Naive thymus-derived CD4-positive, alpha-beta T cell (primary cell): ENCODE measurements at regions not wholly inside any gene's neighbourhood (a gene's known extent, or its start where the extent isn't known, plus 50 kb on each side); places are given as distances from the start of the nearest gene placed in this dataset.
"Not testable (repeated sequence)": the region's sequence is repeated elsewhere in the genome, so short reads cannot be mapped to it uniquely, and the experiment has no call there.

Experiments
- ATAC-seq: fragments of 150-1000 bp; cut with Tn5 transposase; 2 replicates; pipeline ENCODE4 v1.10.0; 2021; ENCODE audit warnings: mild to moderate bottlenecking, moderate library complexity
- CTCF ChIA-PET: fragments of 350-600 bp; sonication (Branson Sonifier 250); formaldehyde crosslinking; loops from one replicate; lab custom pipeline; 2021; ENCODE audit warnings: antibody characterized with exemption; lab: Charles Lee
- POLR2A ChIA-PET: fragments of 350-600 bp; sonication (Branson Sonifier 250); formaldehyde crosslinking; loops from one replicate; lab custom pipeline; 2021; ENCODE audit warnings: antibody characterized with exemption, inconsistent platforms; lab: Charles Lee
- DNase-seq, 9 donors: peaks; one replicate each; pipeline versions ENCODE4 v3.0.0 to v3.0.0-alpha.2; 2020 to 2022; ENCODE audit warnings: mixed read lengths in 1 of 9
- H3K27ac ChIP-seq: one replicate; pipeline ENCODE4 v1.7.0; 2013; ENCODE audit warnings: mild to moderate bottlenecking, low read depth, low read length, moderate library complexity
- H3K27me3 ChIP-seq, 2 donors: one replicate each; pipeline ENCODE4 v1.7.0; 2013; ENCODE audit warnings: low read length in 2 of 2, mild to moderate bottlenecking in 2 of 2, moderate library complexity in 2 of 2; ENCODE audit not compliant: control insufficient read depth in 2 of 2, insufficient read depth in 2 of 2
- H3K36me3 ChIP-seq, 3 experiments: 1 replicate in 2 of 3; 2 replicates in 1 of 3; pipeline ENCODE4 v1.7.0; 2013; ENCODE audit warnings: low read length in 3 of 3, mild to moderate bottlenecking in 3 of 3, moderate library complexity in 1 of 3; ENCODE audit not compliant: insufficient read depth in 3 of 3, control insufficient read depth in 2 of 3
- H3K4me1 ChIP-seq, 2 donors: one replicate each; pipeline ENCODE4 v1.7.0; 2013; ENCODE audit warnings: low read length in 2 of 2, mild to moderate bottlenecking in 2 of 2, moderate library complexity in 1 of 2; ENCODE audit not compliant: control insufficient read depth in 2 of 2, insufficient read depth in 2 of 2
- H3K4me3 ChIP-seq: 2 replicates; pipeline ENCODE4 v1.7.0; 2013; ENCODE audit warnings: mild to moderate bottlenecking, low read length
- H3K9me3 ChIP-seq, 3 experiments: 1 replicate in 2 of 3; 2 replicates in 1 of 3; pipeline ENCODE4 v1.7.0; 2013; ENCODE audit warnings: low read length in 3 of 3; ENCODE audit not compliant: control insufficient read depth in 2 of 3
- H3K27ac Mint-ChIP-seq, 9 donors: one replicate each; pipeline ENCODE4 v1.8.0; 2020 to 2022; ENCODE audit warnings: mixed read lengths in 9 of 9, mild to moderate bottlenecking in 8 of 9, moderate library complexity in 5 of 9, inconsistent platforms in 2 of 9
- H3K27me3 Mint-ChIP-seq, 5 donors: one replicate each; pipeline ENCODE4 v1.8.0; 2021 to 2022; ENCODE audit warnings: mixed read lengths in 5 of 5, mild to moderate bottlenecking in 1 of 5
- H3K36me3 Mint-ChIP-seq, 5 donors: one replicate each; pipeline ENCODE4 v1.8.0; 2020 to 2022; ENCODE audit warnings: mixed read lengths in 5 of 5, mild to moderate bottlenecking in 3 of 5, inconsistent platforms in 1 of 5
- H3K4me1 Mint-ChIP-seq, 7 donors: one replicate each; pipeline ENCODE4 v1.8.0; 2020 to 2022; ENCODE audit warnings: mixed read lengths in 7 of 7, mild to moderate bottlenecking in 3 of 7, inconsistent platforms in 1 of 7
- H3K4me3 Mint-ChIP-seq, 10 donors: one replicate each; pipeline ENCODE4 v1.8.0; 2020 to 2022; ENCODE audit warnings: mild to moderate bottlenecking in 10 of 10, mixed read lengths in 10 of 10, moderate library complexity in 6 of 10, inconsistent platforms in 2 of 10
- H3K9me3 Mint-ChIP-seq, 11 donors: one replicate each; pipeline ENCODE4 v1.8.0; 2020 to 2022; ENCODE audit warnings: mixed read lengths in 11 of 11, mild to moderate bottlenecking in 4 of 11, inconsistent platforms in 1 of 11, moderate library complexity in 1 of 11
- intact Hi-C, 2 donors: fragments of 100-400 bp; cut with micrococcal nuclease; formaldehyde crosslinking; loops; one replicate each; pipeline ENCODE4 v1.15.1; 2023

DNA sequence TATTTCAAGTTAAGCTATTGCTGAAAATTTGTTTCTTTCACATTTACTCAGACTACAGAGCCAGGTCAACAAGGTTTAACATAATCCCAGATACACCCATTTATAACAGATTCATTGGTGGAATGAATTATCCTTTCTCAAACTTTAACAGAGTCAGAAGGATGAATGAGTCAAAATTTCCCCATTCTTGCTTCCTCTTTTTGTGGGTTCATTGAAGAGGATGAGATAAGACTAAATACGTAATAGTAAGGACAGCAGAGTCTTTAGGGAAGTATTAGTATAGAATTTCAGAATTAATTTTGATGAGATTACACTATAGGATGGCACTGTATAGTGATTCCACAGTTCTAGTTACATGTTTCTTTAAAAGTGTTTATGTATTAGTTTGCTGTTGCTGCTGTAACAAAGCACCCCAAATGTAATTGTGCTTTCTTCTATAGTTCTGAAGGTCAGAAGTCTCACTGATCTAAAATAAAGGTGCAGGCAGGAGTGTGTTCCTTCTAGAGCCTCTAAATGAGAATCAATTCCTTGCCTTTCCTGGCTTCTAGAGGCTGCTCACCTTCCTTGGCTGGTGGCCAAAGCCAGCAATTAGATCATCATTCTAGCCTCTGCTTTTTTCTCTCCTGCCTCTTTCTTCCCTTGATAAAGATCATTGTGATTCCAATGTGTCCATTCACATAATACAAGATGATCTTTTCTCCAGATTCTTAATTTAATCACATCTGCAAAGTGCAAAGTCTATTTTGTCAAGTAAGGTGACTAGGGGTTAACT is 309.3 kb upstream of the PIK3C3 start:
- Mint-ChIP-seq H3K4me1 (no peaks in the 10 kb centered on the region), H3K27me3 (no peaks in the 10 kb centered on the region), H3K27ac (no peak overlapping the region), H3K9me3 (peaks cover 0 to 16% (median 5%) of the 10 kb centered on the region in 11 donors), H3K36me3 (no peaks in the 10 kb centered on the region), H3K4me3 (no peak overlapping the region)
- Histone ChIP-seq H3K4me1 (no peaks in the 10 kb centered on the region), H3K4me3 (no peak overlapping the region), H3K27ac (no peak overlapping the region), H3K9me3 (no peaks in the 10 kb centered on the region), H3K36me3 (no peaks in the 10 kb centered on the region), H3K27me3 (no peaks in the 10 kb centered on the region)
- ChIA-PET CTCF (no interaction called here), POLR2A (interaction anchor here (0.6 kb wide), 1 partner anchor 749 kb away, joined by 4 read pairs; no protein-coding TSS in a partner anchor)
- DNase-seq, result no peak
- intact Hi-C loops, result no loop called here
- no peak for ATAC-seq

- Mint-ChIP-seq H3K4me3 (no peak overlapping the region), H3K27ac (no peak overlapping the region), H3K27me3 (no peaks in the 10 kb centered on the region), H3K4me1 (no peaks in the 10 kb centered on the region), H3K9me3 (peaks cover 0 to 25% (median 5%) of the 10 kb centered on the region in 11 donors), H3K36me3 (no peaks in the 10 kb centered on the region)
- no peak for DNase-seq
- intact Hi-C loops, result no loop called here
- H3K36me3 ChIP-seq, result no peaks in the 10 kb centered on the region
- H3K4me1 ChIP-seq, result no peaks in the 10 kb centered on the region
- no peaks in the 10 kb centered on the region for H3K9me3 ChIP-seq
- no peak for ATAC-seq
- ChIA-PET POLR2A (no interaction called here), CTCF (no interaction called here)
- no peak overlapping the region for H3K4me3 ChIP-seq
- no peaks in the 10 kb centered on the region for H3K27me3 ChIP-seq
- no peak overlapping the region for H3K27ac ChIP-seq
Observed at GRCh38 chr18:41644466-41644865, 310.6 kb upstream of the PIK3C3 start.

DNA sequence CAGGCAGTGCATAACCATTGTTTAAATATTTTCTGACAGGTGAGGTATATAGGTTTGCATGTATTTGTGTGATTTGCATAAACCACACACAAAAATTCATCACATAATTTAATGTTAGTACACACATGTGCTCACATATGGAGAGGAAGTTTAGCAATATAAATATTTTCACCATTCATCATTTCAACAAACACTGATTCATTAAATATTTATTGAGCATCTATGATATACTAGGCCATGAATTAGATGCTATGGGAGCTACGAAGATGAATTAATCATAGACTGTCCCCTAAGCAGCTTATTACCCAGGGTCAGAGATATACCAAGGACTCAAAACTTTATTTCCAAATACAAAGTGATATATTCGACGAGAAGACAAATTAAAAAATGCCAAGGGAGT is 311.6 kb upstream of the PIK3C3 start:
- H3K4me3 Mint-ChIP-seq, result no peak overlapping the region
- H3K27me3 Mint-ChIP-seq, result no peaks in the 10 kb centered on the region
- H3K36me3 Mint-ChIP-seq, result no peaks in the 10 kb centered on the region
- Histone ChIP-seq H3K4me3 (no peak overlapping the region), H3K27me3 (no peaks in the 10 kb centered on the region), H3K27ac (no peak overlapping the region), H3K4me1 (no peaks in the 10 kb centered on the region), H3K36me3 (no peaks in the 10 kb centered on the region), H3K9me3 (no peaks in the 10 kb centered on the region)
- intact Hi-C loops, result no loop called here
- H3K27ac Mint-ChIP-seq, result no peak overlapping the region
- POLR2A ChIA-PET, result no interaction called here
- DNase-seq (no peak), ATAC-seq (no peak)
- H3K4me1 Mint-ChIP-seq, result peaks cover 0 to 2% (median 0%) of the 10 kb centered on the region in 7 donors
- H3K9me3 Mint-ChIP-seq, result peaks cover 0 to 25% (median 5%) of the 10 kb centered on the region in 11 donors
- CTCF ChIA-PET, result no interaction called here

GRCh38 chr18:41642756-41643155 is 312.3 kb upstream of the PIK3C3 start:
- DNase-seq (no peak), ATAC-seq (no peak)
- peaks cover 0 to 25% (median 5%) of the 10 kb centered on the region in 11 donors for H3K9me3 Mint-ChIP-seq
- H3K4me3 Mint-ChIP-seq, result no peak overlapping the region
- Histone ChIP-seq H3K9me3 (no peaks in the 10 kb centered on the region), H3K36me3 (no peaks in the 10 kb centered on the region), H3K4me3 (no peak overlapping the region), H3K27ac (no peak overlapping the region), H3K27me3 (no peaks in the 10 kb centered on the region), H3K4me1 (no peaks in the 10 kb centered on the region)
- no peaks in the 10 kb centered on the region for H3K36me3 Mint-ChIP-seq
- peaks cover 0 to 2% (median 0%) of the 10 kb centered on the region in 7 donors for H3K4me1 Mint-ChIP-seq
- H3K27ac Mint-ChIP-seq, result no peak overlapping the region
- CTCF ChIA-PET, result no interaction called here
- POLR2A ChIA-PET, result no interaction called here
- intact Hi-C loops, result no loop called here
- no peaks in the 10 kb centered on the region for H3K27me3 Mint-ChIP-seq

- H3K4me3 Mint-ChIP-seq, result no peak overlapping the region
- H3K27me3 ChIP-seq, result no peaks in the 10 kb centered on the region
- H3K27ac ChIP-seq, result no peak overlapping the region
- peaks cover 0 to 20% (median 1%) of the 10 kb centered on the region in 11 donors for H3K9me3 Mint-ChIP-seq
- ChIA-PET CTCF (interaction anchor here (0.7 kb wide), 1 partner anchor 430 kb away, joined by 3 read pairs; no protein-coding TSS in a partner anchor), POLR2A (no interaction called here)
- no peak overlapping the region for H3K27ac Mint-ChIP-seq
- H3K4me3 ChIP-seq, result no peak overlapping the region
- ATAC-seq, result no peak
- intact Hi-C loops, result no loop called here
- H3K36me3 ChIP-seq, result no peaks in the 10 kb centered on the region
- H3K4me1 ChIP-seq, result no peaks in the 10 kb centered on the region
- no peaks in the 10 kb centered on the region for H3K27me3 Mint-ChIP-seq
- peaks cover 0 to 2% (median 0%) of the 10 kb centered on the region in 7 donors for H3K4me1 Mint-ChIP-seq
- H3K9me3 ChIP-seq, result no peaks in the 10 kb centered on the region
- no peak for DNase-seq
- peaks cover 0 to 3% (median 0%) of the 10 kb centered on the region in 5 donors for H3K36me3 Mint-ChIP-seq
Observed at GRCh38 chr18:41639218-41639617, 315.8 kb upstream of the PIK3C3 start.

DNA sequence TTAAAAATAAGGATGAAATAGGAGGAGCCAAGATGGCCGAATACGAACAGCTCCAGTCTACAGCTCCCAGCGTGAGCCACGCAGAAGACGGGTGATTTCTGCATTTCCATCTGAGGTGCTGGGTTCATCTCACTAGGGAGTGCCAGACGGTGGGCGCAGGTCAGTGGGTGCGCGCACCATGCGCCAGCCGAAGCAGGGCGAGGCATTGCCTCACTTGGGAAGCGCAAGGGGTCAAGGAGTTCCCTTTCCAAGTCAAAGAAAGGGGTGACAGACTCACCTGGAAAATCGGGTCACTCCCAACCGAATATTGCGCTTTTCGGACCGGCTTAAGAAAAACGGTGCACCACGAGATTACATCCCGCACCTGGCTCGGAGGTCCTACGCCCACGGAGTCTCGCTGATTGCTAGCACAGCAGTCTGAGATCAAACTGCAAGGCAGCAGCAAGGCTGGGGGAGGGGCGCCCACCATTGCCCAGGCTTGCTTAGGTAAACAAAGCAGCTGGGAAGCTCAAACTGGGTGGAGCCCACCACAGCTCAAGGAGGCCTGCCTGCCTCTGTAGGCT is 323.2 kb upstream of the PIK3C3 start:
- H3K9me3 Mint-ChIP-seq, result peaks cover 0 to 14% (median 3%) of the 10 kb centered on the region in 11 donors
- H3K27ac Mint-ChIP-seq, H3K36me3 ChIP-seq, H3K36me3 Mint-ChIP-seq, H3K4me3 ChIP-seq, H3K27me3 ChIP-seq, CTCF ChIA-PET, H3K27ac ChIP-seq, H3K4me1 Mint-ChIP-seq, H3K9me3 ChIP-seq, POLR2A ChIA-PET, ATAC-seq, H3K4me1 ChIP-seq, intact Hi-C loops, H3K27me3 Mint-ChIP-seq, DNase-seq: not testable (repeated sequence)
- peak overlapping the region in 1 of 10 donors; percentile 42 for H3K4me3 Mint-ChIP-seq
